PC-9 (cell line): ENCODE measurements at regions not wholly inside any gene's neighbourhood (a gene's known extent, or its start where the extent isn't known, plus 50 kb on each side); places are given as distances from the start of the nearest gene placed in this dataset.

Experiments used
- EZH2 ChIP-seq: fragments of 200-600 bp; sonication (generic); IDR thresholded peaks from 2 replicates; pipeline ENCODE4 v1.8.0; 2017; ENCODE audit warnings: antibody characterized with exemption, low read depth
- TF ChIP-seq, protein P1 (sequence below): fragments of 200-600 bp; sonication (generic); conservative IDR thresholded peaks from 2 replicates; pipeline ENCODE4 v1.6.1; 2017; ENCODE audit warnings: mixed run types, antibody characterized with exemption, mild to moderate bottlenecking, moderate library complexity

- TF ChIP-seq, protein P1, sequence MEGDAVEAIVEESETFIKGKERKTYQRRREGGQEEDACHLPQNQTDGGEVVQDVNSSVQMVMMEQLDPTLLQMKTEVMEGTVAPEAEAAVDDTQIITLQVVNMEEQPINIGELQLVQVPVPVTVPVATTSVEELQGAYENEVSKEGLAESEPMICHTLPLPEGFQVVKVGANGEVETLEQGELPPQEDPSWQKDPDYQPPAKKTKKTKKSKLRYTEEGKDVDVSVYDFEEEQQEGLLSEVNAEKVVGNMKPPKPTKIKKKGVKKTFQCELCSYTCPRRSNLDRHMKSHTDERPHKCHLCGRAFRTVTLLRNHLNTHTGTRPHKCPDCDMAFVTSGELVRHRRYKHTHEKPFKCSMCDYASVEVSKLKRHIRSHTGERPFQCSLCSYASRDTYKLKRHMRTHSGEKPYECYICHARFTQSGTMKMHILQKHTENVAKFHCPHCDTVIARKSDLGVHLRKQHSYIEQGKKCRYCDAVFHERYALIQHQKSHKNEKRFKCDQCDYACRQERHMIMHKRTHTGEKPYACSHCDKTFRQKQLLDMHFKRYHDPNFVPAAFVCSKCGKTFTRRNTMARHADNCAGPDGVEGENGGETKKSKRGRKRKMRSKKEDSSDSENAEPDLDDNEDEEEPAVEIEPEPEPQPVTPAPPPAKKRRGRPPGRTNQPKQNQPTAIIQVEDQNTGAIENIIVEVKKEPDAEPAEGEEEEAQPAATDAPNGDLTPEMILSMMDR, result no peak
- no peak for TF ChIP-seq EZH2
Measured at GRCh38 chr10:62727934-62728333, 76.6 kb upstream of the ADO start.
